Dermis microvascular lymphatic vessel endothelial cell (primary cell): ENCODE measurements at regions not wholly inside any gene's neighbourhood (a gene's known extent, or its start where the extent isn't known, plus 50 kb on each side); places are given as distances from the start of the nearest gene placed in this dataset.
"Not testable (repeated sequence)": the region's sequence is repeated elsewhere in the genome, so short reads cannot be mapped to it uniquely, and the experiment has no call there.

Source experiments
- DNase-seq, 2 donors: peaks; one replicate each; pipeline versions ENCODE4 v3.0.0 to v3.0.0-alpha.2; 2010; ENCODE audit warnings: low read depth in 2 of 2

GRCh38 chr1:4171480-4172450 lies 271.7 kb upstream of the C1orf174 start:
- DNase-seq = no peak

GRCh38 chr1:4172644-4173599 lies 272.9 kb upstream of the C1orf174 start:
- no peak for DNase-seq

GRCh38 chr1:4173731-4174130 lies 273.7 kb upstream of the C1orf174 start:
- DNase-seq = no peak

DNA sequence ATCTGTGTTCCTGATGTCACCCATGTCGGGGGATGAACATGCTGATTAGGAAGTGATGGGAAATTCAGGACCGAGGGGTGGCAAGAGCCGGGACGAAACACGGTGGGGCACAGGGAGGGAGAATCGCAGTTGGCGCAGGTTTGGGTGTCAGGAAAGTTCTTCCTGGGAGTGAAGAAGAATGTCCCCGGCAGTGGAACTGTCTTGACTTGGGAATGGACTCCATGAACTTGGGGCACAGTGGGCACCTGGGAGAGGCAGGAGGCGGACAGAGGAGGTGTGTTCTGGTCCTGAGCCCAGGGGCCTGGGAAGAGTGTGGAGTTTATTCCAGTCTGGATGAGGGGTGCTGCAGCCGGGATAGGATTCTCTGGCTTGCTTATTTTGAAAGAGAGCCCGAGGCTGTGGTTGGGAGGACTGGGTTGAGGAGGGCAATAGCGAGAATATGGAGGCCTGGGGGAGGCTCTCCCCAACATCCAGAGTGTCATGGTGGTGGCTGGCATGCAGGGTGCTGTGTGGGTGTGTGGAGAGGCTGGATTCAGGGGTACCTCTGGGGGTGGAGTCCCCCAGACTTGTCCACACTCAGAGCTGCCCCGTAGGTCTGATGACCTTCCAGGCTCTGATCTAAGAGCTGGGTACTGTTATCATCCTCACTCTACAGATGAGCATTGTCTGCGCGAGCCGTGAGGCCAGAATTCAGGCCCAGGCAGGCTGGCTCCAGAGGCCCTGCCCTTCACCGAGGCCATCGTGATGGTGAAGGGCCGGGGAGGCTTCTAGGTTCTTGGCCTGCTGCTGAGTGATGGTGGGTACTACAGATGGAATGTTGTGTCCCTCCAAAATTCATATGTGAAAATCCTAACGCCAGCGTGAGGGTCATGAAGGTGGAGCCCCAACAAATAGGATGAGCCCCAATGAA lies 274.5 kb upstream of the C1orf174 start:
- DNase-seq = no peak

- no peak for DNase-seq
Observed at GRCh38 chr1:4175566-4176405, 275.7 kb upstream of the C1orf174 start.

DNA sequence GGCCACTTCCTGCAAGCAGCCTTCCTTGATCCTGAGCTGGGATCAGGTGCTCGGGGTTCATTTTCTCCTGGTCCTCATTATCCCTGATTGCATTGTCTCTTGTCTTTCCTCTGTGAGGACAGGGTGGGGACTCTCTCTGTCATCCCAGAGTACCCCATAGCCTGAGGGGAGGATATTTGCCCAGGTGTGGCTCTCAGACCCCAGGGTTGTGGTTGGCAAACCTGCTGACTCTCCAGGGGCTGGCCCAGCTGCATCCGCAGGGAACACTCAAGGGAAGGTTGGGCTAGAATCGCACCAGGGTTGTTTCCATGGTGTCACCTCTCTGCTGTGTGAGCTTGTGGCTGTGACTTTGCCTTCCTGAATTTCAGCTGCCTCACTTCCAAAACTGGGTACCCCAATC lies 276.8 kb upstream of the C1orf174 start:
- no peak for DNase-seq

GRCh38 chr1:4177425-4178150 lies 277.5 kb upstream of the C1orf174 start:
- no peak for DNase-seq

- no peak for DNase-seq
Observed at GRCh38 chr1:4178501-4179113, 278.5 kb upstream of the C1orf174 start.

- no peak for DNase-seq
Observed at GRCh38 chr1:4179914-4180735, 280.1 kb upstream of the C1orf174 start.

DNA sequence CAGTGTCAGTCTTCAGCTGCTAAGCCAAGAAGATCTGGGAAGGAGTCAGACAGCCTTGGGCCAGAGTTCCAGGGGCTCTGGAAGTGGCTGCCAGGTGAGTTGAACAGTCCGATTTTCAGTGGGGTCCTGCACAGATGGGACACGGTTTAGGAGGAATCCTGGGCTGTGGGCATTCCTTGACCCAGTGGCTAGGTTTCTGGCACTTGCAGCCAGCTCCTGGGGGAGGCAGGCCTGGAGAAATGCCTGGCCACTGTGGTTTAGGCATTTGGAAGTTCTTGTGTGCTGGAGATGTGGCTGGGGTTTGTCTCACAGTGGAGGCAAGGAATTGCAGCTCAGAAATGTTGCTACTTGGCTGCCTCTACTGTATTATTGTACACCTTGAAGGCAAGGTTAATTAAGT lies 286.4 kb upstream of the C1orf174 start:
- DNase-seq = not testable (repeated sequence)

DNA sequence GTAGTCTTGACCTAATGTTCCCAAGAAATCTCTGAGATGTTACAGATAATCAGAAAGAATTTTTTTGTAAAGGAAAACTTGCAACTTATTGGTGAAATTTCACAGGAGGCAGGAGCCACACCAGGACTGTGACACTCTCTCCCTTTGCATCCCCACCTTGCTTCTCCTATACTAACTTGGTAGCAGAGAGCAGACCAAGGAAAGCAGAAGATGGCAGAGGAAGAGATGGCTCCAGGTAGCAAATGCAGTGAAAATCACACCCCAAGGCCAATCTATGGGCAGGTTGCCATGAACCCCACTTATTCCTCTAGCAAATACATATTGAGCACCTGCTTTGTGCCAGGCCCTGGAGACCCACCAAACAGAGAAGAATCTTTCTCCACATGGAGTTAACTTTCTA lies 303.4 kb upstream of the C1orf174 start:
- no peak for DNase-seq

GRCh38 chr1:4207183-4207582 lies 307.1 kb upstream of the C1orf174 start:
- no peak for DNase-seq

DNA sequence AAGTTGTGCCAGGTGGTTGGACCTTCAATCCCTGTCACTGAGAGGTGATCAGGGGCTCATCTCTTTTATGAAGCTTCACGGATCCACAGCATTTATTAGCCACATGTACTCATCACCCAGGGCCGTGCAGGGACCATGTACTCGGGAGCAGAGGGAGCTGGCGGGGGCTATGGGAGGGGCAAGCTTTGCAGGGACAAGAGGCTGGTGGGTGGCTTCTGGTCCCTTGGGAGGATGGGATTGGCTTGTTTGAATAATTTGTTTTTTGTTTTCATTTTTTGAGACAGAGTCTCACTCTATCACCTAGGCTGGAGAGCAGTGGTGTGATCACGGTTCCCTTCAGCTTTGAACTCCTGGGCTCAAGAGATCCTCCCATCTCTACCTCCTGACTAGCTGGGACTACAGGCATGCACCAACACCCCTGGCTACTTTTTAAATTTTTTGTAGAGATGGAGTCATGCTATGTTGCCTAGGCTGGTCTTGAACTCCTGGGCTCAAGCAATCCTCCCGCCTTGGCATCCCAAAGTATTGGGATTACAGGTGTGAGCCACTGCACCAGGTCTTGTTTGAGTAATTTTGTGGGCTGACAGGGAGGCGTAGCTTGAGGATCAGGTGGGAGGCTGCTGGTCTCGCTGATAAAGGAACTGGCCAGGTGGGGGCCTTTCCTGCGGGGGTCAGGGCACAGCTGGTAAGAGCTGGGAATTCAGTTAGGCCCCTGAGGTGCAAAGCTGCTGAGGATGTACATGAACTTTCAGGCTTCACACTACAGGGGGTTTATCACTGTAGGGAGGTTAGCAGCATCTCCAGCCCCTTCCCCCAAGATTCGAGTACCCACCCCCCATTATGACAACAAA lies 308.0 kb upstream of the C1orf174 start:
- no peak for DNase-seq

GRCh38 chr1:4210043-4210442 lies 310.0 kb upstream of the C1orf174 start:
- no peak for DNase-seq

DNA sequence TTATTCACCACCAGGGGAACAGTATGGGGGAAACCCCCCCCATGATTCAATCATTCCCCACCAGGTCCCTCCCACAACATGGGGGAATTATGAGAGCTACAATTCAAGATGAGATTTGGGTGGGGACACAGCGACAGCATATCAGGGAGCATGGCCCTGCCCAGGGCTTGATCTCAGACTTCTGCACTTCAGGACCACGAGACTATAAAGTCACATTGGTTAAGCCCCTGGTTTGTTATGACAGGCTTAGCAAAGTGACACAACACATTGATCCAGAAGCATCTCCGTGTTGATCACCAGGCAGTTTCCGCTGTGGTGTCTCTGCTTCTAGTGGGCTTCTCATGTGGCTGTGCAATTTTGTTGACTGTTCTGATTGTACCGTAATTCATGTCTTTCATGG lies 312.7 kb upstream of the C1orf174 start:
- DNase-seq = no peak

GRCh38 chr1:4213366-4213973 lies 313.4 kb upstream of the C1orf174 start:
- no peak for DNase-seq

GRCh38 chr1:4214826-4215225 lies 314.8 kb upstream of the C1orf174 start:
- DNase-seq = no peak
